ENCODE measurements at regions not wholly inside any gene's neighbourhood (a gene's known extent, or its start where the extent isn't known, plus 50 kb on each side); places are given as distances from the start of the nearest gene placed in this dataset.
A peak's percentile ranks its signal among the peaks of the same experiment; 100 is the strongest.

DNA sequence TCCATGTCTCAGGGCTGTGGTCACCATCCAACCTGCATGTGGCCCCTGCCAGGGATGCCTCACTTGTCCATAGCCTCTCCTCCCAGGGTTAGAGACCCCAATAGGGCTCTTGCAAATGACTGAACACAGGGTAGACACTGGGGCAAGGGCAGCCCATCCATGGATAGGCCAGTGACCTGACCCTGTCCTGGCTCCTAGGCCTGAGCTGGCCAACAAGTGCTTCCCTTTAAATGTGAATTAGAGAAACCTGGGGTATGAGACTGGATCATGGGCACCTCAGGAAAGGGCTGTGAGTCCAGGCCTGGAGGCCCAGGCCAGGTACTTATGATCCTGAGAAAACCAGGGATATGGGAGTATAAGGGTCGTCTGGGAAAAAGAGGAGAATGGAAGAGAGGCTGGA is 64.5 kb downstream of the COPS8 start:
- no peak for DNase-seq (ENCODE audit: low read depth)

DNA sequence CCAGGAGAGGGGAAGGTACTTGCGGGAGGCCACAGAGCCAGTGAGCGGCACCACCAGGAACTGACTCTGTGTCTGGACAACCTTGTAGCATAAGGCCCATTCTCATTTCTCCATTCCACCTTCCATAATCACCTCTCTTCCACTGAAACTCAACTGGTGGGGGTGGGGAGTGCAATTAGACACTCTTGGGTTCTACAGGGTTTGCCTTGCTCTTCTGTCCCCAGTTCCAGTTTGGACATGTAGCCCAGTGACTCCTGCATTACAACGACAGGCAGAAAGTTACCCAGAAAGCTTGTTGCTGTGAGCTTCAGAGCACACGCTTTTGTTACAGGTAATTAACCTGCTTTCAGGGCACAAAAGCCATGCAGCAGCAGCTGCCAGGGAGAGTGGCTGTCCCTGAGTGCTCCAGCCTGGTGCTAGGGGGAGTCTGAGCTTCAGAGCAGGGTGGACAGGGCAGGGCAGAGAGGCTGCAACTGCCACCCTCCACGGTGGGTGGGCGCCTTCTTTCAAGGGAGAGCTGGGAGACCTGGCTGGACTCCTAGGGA is 65.2 kb downstream of the COPS8 start:
- no peak for DNase-seq (ENCODE audit: low read depth)

DNA sequence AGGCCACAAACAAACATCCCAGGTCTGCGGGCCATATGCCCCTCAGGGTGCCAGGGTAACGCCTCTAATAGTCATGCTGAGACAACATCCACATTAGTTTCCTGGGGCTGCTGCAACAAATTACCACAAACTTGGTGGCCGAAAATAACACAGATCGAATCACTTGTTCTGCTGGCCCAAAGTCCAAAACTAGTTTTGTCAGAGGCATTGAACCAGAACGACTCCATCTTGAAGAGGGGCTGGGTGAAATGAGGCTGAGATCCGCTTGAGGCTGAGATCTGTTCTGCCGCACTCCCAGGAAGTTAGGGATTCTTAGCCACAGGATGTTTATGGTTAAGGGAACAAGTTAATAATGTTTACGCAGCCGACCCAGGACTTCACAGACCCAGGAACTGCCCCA is 66.7 kb downstream of the COPS8 start:
- no peak for DNase-seq (ENCODE audit: low read depth)

DNA sequence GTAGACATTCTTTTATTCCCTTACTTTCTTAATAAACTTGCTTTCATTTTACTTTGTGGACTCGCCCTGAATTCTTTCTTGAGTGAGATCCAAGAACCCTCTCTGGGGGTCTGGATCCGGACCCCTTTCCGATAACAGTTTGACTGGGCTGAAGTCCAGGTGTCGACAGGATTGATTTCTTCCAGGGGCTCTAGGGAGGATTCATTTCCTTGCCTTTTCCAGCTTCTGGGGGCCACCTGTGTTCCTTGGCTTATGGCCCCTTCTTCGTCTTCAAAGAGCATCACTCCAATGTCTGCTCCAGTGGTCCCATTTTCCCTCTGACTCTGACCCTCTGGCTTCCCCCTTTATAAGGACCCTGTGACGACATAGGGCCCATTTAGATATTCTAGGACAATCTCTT is 67.5 kb downstream of the COPS8 start:
- no peak for DNase-seq (ENCODE audit: low read depth)

DNA sequence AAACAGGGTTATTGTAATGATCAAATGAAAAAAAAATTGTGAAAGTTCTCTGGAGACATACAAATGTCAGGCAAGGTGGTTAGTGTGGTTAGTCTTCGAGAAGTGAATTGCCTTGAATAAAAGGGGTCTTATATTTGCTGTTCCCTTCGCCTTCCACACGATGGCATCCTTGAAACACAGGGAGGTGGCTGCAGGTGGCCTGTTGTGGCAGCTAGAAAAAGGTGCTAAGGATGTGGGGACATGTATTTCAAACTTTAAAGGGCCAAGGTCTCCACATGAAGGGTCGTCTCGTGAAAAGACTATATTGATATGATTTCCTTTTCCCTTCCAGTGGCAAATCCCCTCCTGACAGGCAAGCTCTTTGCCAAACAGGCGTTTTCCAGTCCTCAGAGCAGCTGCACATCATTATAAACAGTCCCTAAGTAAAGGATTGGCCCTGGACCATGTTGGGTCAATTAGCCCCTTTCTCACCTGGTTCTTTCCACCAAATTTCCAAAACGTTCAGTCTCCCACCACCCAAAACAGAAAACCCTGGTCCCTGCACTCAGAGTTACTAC is 68.5 kb downstream of the COPS8 start:
- peak; percentile 63 for DNase-seq (ENCODE audit: low read depth)

DNA sequence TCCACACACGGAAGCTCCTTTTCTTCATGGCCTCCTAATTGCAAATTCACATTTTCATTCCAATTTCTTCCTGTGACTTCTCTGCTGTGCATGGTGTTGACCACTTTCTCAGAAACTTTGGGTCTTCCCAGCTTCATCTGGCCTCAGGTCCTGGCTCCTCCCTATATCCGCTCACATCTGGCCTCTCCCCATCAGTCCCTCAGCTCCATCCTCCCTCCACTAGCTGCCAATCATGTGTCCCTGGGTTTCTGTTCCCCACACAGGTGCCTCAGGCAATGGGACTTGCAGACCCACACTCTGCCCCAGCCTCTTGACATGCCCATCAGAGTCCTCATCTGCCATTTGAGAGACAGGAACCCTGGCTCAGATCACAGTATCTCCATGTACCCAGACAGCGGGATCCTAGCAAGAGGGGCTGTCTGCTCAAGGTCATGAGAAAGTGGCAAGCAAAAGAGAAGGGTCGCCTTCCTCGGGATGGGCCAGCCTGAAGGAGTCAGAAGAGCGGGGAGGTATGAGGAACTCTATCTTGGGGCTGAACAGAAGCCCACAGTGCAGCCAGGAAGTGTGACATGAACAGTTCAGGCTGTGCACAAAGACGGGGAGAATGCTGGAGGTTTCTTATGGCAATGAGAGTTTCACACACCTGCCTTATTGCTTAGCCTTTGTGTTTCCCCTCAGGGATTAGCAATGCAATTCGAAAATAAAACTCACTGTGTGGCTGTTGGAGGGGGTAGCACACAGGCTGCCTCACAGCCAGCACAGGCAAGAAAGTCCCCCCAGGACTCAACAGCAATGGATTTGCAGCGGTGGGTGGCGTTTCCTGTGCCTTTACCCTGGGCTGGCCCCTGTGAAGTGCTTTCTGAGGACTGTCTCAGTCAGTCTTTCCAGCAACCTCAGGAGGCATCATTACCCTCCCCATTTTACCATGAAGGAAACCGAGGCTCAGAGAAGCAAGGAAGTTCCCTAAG is 69.5 kb downstream of the COPS8 start:
- DNase-seq (ENCODE audit: low read depth): no peak

DNA sequence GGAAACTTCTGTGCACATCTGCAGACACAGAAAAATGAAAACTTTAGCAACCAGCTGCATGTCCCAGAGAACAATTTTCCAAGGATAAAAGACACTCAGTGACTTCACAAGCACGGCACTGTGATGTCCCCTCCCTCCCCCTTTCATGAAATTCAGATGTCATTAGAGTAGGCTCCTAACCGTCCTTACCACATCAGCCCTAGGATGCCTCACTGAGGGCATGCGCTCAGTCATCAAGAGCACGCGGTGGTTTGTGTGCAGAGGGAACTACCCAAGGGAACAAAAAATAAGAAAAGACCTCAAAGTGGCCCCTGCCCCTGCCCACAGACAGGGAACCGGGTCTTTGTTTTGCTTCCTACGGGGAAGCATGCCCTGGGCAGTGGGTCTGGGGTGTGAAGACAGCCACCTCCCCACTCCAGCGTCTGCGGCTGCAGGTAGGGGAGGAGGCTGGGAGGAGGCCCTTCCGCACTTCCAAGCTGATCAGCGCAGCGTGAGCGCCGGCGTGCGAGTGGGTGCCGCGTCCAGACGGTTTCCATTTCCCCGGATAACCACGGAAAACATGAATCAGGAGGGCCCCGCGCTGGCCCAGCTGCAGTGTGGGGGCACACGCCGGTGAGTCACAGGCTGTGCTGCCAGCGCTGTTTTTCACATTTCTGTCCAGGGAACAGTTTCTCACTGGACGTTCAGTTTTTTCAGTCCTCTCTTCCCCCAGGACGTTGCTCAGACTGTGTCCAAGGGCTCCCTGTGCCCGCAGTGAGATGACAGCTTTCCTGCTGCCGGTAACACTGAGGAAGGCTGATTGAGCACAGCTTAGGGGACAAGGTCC is 70.6 kb downstream of the COPS8 start:
- peak; percentile 86 for DNase-seq (ENCODE audit: low read depth)

DNA sequence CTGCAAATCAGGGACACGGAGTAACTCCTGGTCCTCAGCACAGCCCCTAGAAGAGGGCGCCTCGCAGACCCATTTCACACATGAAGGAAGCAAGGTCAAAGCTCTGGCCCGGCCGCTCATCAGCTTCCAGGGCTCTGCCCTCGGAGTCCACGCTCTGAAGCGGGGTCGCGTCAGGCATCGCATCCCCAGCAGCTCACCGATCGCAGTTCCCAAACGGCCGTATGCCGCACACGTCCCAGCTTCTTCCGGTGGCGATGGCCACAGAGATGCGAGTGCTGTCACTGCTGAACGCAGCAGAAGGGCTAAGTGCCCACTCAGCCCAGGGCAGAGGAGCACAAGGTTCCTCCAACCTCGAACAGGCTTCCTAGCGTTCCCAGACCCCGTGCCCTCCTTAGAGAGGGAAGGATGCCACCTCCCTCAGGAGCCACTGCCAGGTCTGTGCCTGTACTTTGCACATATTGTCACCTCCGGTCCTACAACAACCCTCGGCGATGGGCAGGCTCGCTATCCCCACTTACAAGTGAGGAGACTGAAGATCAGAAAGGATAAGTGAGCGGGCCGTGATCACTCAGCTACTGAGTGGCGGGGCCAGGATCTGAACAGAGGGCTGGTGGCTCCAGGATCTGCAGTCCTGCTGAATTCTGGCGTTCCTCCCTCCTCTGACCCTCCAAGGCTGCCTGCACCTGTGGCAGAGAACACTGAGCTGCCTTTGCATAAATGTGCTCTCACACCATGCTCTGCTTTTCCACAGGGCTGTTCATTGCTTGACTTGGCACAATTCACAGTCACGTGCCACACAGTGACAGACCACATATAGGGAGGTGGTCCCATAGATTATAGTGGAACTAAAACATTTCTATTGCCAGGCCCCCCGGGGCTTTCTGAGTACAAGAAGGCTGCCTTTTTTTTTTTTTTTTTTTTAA is 71.4 kb downstream of the COPS8 start:
- peak; percentile 78 for DNase-seq (ENCODE audit: low read depth)

DNA sequence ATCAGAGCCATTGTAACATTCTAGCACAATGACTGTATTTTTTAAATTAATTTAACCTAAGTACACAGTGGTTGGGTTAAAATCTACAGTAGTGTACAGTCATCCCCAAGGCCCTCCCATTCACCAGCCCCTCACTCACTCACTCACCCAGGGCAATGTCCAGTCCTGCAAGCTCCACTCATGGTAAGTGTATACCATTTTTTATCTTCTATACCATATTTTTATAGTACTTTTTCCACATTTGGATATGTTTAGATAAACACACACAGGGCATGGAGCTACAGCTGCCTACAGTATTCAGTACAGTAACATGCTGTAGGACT is 72.1 kb downstream of the COPS8 start:
- DNase-seq (ENCODE audit: low read depth): no peak

DNA sequence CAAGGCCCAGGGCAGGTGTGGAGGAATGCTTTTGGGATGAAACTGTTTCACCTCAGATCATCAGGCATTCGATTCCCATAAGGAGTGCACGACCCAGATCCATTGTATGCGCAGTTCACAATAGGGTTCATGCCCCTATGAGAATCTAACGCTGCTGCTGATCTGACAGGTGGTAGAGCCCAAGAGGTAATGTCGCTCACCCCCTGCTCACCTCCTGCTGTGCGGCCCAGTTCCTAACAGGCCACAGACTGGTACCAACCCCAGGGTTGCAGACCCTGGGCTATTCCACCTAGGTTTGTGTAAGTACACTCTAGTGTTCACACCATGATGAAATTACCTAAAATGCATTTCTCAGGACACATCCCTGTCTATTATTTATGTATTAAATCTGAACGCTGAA is 72.5 kb downstream of the COPS8 start:
- no peak for DNase-seq (ENCODE audit: low read depth)

DNA sequence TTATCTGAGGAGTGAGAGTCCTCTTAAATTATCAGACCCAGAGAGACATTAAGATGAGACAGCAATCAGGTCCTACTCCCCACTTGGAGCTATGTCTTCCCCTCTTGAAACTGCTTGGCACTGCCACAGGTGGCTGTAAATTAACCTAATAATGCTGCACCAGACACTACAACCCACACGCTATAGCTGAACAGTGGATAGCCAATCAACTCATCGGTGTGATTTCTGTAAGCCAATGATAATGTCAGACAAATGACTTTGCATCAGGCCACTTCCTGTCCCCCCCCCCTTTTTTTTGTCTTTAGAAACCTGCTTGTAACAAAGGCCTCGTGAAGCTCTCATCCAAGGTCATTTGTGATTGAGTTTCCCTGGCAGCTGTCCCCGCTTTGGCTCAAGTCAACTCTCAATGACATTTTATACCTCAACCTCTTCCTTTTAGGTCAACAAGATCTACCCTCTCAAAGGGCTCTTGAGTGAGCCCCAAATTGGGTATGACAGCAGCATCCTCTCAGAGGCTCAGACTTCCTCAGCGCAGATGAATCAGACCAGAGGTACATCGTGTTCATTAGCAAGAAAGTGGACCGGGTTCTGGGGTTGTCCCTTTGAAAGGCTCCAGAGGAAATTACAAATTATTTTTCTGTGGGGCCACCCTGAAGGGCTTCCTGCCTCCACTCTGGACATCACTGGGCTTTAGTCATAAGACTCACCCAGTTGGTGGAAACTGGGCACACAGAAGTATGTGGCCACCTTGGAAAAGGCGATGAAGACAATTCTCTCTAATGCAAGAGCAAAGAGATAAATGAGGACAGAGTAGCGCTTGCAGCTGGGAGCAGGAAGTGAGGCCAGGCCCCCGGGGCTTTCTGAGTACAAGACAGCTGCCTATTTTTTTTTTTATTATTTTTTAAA is 73.6 kb downstream of the COPS8 start:
- DNase-seq (ENCODE audit: low read depth): no peak

DNA sequence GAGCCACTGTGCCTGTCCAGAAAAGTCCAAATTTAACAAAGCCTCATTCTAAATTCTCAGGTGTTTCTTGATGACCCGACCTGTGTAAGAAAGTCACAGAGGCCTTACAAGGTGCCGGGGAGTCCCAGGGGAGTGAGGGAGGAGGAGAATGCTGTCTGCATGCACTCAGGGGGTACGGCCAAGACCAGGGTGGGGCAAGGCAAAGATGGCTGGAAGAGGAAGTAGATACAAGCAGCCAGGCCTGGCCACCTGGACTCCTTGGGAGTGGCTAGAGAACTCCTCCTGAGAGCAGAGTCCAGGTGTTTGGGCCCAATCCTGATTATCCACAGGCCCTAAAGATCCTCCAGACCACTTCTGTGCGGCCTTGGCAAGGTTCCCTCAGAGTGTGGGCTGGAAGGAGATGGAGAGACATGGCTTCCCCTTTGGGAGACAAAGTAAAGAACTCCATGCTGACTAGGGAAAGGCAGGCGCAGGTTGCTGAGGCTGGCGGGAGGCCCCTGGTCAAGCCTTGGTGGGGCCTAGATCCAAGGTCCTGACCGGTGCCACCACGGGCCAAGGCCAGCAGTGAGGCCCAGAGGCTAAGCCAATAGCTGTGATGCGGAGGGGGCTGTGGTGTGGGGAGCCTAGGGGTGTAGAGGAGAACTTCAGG is 74.7 kb downstream of the COPS8 start:
- DNase-seq (ENCODE audit: low read depth): no peak

DNA sequence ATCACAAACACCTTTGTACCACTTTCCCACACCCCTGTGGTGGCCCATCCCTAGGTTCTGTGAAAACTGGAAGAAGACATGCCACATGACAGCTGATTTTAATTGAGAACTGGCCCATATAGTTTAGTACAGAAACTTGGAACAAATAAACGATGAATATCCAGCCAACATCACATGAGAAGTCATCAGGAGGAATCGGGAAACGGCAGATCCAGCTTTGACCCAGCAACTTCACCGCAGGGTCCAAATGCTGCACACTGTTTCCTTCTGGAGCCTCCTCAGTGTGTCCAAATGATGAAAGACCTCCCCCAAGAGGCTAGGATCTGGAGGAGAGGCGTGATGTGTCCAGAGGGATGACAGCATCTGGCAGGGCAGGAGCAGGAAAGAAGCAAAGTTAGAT is 75.5 kb downstream of the COPS8 start:
- no peak for DNase-seq (ENCODE audit: low read depth)

DNA sequence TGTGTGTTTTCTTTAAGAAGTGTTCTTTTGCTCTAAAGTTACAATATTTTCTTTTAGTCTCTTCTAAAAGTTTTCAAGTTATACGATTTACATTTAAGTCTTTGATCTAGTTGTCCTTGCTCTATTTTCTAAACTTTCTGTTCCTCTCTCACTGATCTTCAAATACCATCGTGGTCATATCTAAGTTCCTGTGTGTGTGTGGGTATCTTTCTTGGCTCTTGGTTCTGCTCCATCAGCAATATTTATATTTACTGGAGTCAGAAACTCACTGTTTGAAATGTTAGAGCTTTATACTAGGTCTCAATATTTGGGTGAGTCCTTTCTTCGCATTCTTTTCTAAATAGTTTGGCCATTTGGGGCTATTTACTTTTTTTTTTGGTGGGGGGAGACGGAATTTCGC is 77.3 kb downstream of the COPS8 start:
- no peak for DNase-seq (ENCODE audit: low read depth)

DNA sequence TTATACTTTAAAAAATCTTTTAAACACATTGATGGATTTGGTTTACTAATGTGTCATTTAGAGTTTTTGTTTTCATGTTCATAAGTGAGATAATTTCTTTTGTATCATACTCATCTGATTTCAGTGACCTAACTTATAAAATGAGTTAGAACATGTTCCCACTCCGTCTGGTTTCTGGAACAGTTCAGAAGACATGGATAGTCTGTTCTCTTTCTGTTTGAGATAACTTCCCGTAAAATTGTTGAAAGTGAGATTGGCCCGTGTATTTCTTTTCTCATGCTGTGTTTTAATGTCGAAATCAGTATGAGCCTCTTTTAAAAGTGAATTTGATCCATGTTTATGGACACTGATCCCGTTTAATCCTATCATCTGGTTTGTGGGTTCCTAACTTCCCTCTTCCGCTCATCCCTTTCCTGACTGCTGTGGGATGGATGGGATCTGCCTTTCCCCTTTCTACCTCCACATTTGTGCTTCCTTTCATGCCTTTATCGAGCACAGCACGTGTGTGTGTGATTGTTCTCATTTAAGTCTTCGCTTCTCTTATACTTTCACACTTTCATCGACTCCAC is 78.9 kb downstream of the COPS8 start:
- no peak for DNase-seq (ENCODE audit: low read depth)

DNA sequence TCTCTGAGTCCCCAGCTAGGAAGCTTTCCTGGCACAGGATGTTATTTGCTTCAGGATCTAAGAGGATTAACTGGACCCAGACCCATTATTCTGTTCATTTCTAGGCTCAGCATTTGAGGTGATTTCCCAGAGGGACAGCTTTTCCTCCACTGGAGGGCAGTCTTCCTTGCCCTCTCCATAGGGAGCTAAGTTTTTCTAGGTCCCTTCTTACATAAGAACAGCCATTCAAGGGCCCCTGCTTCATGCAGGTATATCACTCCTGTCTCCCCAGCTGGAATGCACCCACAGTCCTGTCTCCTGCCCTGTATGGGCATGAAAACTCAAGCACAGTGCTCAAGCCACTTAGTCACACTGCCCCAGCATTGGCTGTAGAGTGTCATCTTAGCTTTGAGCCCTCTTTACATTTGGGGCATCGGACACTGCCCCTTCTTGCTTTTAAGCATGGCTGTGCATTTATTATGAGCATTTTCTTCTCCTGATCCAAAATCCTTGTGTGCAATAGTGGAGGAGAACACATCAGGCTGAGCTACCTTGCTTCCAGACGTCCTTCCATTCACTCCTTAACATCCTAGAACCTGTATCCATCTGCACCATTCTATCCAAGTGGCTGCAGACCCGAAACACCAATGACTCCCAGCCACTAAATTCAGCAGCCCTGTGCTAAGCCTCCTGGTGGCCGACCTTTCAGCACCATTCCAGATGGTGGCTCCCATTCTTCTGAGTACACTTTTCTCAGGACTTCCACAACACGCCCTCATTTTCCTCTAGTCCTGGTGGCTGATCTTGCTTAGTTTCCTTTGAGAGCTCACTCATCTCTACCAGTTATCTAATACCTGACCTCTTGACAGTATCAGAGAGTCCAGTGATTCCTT is 80.0 kb downstream of the COPS8 start:
- peak; percentile 45 for DNase-seq (ENCODE audit: low read depth)

DNA sequence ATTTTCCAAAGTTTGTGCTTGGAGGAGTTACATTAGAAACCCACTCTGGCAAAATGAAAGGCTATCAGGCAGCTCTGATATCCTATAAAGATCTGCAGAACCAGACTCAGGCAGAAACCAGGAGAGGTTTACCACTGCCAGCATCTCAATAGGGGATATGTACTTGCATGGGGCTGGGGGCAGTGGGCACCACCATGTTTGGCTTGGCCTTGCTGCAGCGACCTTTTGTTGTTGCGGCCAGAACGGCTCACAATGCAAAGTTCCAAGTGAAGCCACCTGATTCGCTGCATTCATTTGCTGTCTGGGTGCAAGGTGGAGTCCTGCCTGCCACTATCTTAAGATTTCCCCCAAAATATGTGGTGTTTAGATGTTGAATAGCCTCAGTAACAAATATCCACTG is 81.3 kb downstream of the COPS8 start:
- DNase-seq (ENCODE audit: low read depth): no peak

DNA sequence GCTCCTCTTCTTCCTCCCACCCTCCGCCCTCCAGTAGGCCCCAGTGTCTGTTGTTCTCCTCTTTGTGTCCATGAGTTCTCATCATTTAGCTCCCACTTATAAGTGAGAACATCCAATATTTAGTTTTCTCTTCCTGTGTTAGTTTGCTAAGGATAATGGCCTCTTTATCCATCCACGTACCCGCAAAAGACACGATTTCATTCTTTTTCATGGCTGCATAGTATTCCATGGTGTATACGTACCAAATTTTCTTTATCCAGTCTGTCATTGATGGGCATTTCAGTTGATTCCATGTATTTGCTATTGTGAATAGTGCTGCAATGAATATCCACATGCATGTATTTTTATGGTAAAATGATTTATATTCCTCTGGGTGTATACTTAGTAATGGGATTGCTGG is 82.2 kb downstream of the COPS8 start:
- DNase-seq (ENCODE audit: low read depth): no peak

All from Daoy (cell line).